ENCODE measurements at regions not wholly inside any gene's neighbourhood (a gene's known extent, or its start where the extent isn't known, plus 50 kb on each side); places are given as distances from the start of the nearest gene placed in this dataset.

- DNase-seq: peak; percentile 38
- no peaks in the 10 kb centered on the region for H3K36me3 ChIP-seq (replicated peaks; ENCODE audit: control insufficient read depth, insufficient read depth, low read length)
- no peak overlapping the region for H3K4me3 ChIP-seq (ENCODE audit: insufficient read depth, low read depth, low read length)
- H3K27me3 ChIP-seq (ENCODE audit: control insufficient read depth, insufficient read depth, low read length): peaks cover 9% of the 10 kb centered on the region
Measured at GRCh38 chr5:120852222-120852860, 388.2 kb downstream of the PRR16 start.

DNA sequence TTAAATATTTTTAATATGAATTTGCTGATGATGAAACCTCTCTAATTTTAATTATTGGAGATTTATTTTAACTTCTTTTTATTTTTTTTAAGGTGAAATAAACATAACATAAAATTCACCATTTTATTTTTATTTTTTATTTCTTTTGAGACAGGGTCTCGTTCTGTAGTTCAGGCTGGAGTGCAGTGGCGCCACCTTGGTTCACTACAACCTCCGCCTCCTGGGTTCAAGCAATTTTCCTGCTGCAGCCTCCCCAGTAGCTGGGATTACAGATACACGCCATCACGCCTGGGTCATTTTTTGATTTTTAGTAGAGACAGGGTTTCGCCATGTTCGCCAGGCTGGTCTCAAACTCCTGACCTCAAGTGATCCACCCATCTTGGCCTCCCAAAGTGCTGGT, 402.9 kb downstream of the PRR16 start:
- H3K36me3 ChIP-seq (replicated peaks; ENCODE audit: control insufficient read depth, insufficient read depth, low read length): no peaks in the 10 kb centered on the region
- H3K27me3 ChIP-seq (ENCODE audit: control insufficient read depth, insufficient read depth, low read length): no peaks in the 10 kb centered on the region
- DNase-seq: no peak
- H3K4me3 ChIP-seq (ENCODE audit: insufficient read depth, low read depth, low read length): no peak overlapping the region

DNA sequence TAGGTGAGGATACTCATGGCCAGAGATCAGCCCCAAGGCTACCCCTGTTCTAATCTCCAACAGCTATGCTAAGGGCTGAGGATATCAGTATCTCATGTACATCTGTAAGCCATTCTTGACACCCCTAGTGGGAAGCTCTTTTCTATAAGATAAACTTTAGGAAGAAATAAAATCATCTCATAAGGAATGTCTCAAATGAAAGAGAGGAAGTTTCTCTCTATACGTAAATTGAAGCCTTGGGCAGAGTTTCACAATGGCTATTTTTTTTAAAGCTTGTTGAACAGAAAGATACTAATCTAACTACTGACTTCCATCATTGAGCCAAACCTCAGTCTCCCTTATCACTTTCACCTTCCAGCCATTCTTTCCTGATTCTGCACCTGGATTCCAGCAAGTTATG, 405.7 kb downstream of the PRR16 start:
- Histone ChIP-seq H3K4me3 (ENCODE audit: insufficient read depth, low read depth, low read length) (no peak overlapping the region), H3K27me3 (ENCODE audit: control insufficient read depth, insufficient read depth, low read length) (no peaks in the 10 kb centered on the region), H3K36me3 (replicated peaks; ENCODE audit: control insufficient read depth, insufficient read depth, low read length) (no peaks in the 10 kb centered on the region)
- DNase-seq: no peak

DNA sequence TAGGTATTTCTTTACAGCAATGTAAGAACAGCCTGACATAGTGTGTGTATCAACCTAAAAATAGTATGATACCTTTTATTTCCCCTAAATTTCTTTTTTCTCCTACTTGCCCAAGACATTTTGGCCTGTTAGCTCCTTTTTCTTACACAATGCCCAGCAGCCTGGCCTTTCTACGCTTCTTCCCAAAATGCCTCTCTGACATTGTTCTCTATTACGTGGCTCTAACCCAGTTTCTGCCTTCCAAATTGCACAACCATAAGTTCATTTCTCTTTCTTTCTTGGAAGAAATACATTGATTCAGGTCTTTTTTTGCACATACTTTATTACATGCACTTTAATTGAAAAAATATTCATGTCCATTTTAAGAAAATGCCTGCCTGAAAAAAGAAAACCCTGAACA, 408.2 kb downstream of the PRR16 start:
- Histone ChIP-seq H3K4me3 (ENCODE audit: insufficient read depth, low read depth, low read length) (no peak overlapping the region), H3K27me3 (ENCODE audit: control insufficient read depth, insufficient read depth, low read length) (no peaks in the 10 kb centered on the region), H3K36me3 (replicated peaks; ENCODE audit: control insufficient read depth, insufficient read depth, low read length) (no peaks in the 10 kb centered on the region)
- DNase-seq: no peak

DNA sequence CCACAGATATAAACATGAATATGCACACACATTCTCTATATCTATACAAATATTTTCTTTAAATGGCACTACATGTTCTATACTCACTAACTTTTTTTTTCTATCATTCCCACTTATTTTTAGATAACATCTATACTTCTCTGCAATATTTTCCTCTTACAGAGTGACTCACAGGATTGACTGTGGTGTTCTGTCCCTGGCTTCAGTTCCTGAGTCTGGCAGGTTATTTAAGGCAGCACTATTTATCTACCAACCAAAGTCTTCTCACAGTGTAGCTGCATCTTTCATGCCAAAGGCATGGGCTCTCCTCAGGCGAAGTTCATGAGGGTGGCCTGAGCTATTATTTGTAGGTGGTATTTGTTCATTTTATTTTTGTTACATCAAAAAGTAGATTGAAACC, 409.0 kb downstream of the PRR16 start:
- H3K4me3 ChIP-seq (ENCODE audit: insufficient read depth, low read depth, low read length): no peak overlapping the region
- H3K27me3 ChIP-seq (ENCODE audit: control insufficient read depth, insufficient read depth, low read length): no peaks in the 10 kb centered on the region
- H3K36me3 ChIP-seq (replicated peaks; ENCODE audit: control insufficient read depth, insufficient read depth, low read length): no peaks in the 10 kb centered on the region
- DNase-seq: no peak

GRCh38 chr5:120874081-120874862, 410.2 kb downstream of the PRR16 start:
- Histone ChIP-seq H3K27me3 (ENCODE audit: control insufficient read depth, insufficient read depth, low read length) (no peaks in the 10 kb centered on the region), H3K4me3 (ENCODE audit: insufficient read depth, low read depth, low read length) (no peak overlapping the region), H3K36me3 (replicated peaks; ENCODE audit: control insufficient read depth, insufficient read depth, low read length) (no peaks in the 10 kb centered on the region)
- no peak for DNase-seq

DNA sequence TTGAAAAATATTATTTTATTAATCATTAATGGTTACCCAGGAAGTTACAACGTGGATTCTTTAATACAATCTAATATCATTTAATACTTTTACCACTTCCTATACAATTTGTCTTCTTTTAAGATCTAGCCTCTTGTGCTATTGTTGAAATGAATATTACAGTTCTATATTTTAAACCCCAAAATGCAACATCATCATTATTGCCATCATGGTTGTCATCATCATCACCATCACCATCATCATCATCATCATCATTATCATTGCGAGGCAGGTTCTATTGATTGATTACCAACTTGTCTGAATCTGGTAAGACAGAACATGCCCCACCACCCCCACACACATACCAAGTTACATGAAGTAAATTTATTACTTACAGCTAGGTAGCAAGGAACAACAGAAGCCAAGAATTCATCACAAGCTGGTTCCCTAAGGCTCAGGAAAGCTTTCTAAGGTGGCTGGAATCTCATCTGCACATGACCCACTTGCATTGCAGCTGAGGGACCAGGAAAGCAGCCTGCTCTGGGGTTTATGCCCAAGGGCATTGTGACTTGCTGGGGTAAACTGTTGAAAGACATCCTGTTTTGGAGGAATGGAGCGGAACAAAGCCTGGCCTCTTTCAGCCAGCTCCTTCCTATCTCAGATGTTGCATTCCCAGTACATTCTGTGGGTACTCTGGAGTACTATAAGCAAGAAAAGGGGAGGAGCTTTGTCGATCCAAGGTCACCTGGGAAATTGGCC, 418.1 kb downstream of the PRR16 start:
- no peak overlapping the region for H3K4me3 ChIP-seq (ENCODE audit: insufficient read depth, low read depth, low read length)
- no peaks in the 10 kb centered on the region for H3K27me3 ChIP-seq (ENCODE audit: control insufficient read depth, insufficient read depth, low read length)
- DNase-seq: no peak
- no peaks in the 10 kb centered on the region for H3K36me3 ChIP-seq (replicated peaks; ENCODE audit: control insufficient read depth, insufficient read depth, low read length)

DNA sequence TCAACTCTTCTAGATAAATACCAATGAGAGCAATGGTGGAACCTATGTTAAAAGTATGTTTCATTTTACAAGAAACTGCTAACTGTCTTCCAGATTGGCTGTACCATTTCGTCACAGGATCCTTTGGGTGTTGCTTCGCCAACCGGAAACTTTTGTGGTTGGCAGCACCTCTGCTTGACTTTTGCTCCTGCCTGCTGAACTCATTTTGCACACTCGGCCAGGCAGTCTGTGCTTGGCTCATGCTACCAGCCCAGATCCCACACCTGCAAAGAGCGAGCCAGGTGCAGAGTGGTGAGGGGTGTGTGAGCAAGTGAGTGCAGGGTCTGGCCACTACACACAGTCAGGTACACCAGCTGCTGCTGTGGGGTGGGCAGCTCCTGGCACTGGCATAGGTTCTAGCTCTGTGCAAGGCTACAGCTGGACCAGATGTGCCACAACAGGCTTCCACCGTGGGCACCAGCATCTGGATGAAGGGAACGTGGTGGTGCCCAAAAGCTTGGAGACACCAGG, 422.3 kb downstream of the PRR16 start:
- no peak for DNase-seq
- Histone ChIP-seq H3K36me3 (replicated peaks; ENCODE audit: control insufficient read depth, insufficient read depth, low read length) (no peaks in the 10 kb centered on the region), H3K27me3 (ENCODE audit: control insufficient read depth, insufficient read depth, low read length) (no peaks in the 10 kb centered on the region), H3K4me3 (ENCODE audit: insufficient read depth, low read depth, low read length) (no peak overlapping the region)

DNA sequence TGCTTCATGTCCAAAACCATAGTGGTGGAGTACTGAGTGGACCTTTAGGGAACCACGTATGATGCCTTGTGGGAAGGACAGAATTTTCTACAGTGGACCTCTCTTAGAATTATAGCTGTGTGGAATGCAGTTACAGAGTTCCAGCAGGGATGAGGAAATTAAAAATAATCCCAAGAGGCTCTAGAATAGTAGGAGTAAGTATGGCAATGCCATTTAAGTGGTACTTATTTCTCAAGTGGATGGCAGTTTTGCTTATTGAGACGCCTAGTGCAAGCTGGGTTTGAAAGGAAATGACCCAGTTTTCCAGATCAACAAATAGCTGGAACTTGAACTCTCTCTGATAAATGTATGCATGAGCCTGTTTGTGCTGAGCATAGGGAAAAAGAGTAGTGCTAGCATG, 431.6 kb downstream of the PRR16 start:
- Histone ChIP-seq H3K36me3 (replicated peaks; ENCODE audit: control insufficient read depth, insufficient read depth, low read length) (no peaks in the 10 kb centered on the region), H3K4me3 (ENCODE audit: insufficient read depth, low read depth, low read length) (no peak overlapping the region), H3K27me3 (ENCODE audit: control insufficient read depth, insufficient read depth, low read length) (no peaks in the 10 kb centered on the region)
- no peak for DNase-seq

DNA sequence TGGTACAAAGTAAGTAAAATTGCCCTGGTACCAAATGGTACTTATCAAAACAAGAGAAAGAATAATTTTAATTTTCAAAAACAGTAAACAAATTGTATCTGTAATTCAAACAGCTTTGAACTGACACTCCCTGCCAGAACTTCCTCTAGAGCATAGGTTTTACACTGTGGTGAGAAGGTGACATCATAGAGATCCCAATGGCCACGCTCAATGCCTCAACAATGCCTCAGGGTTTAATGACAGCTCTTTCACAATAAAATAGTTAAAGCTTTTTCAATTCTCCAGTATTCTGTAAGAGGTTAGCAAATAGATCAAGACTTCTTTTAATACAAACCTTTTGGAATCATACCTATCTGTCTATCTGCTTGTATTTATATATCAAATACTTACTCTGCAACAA, 437.1 kb downstream of the PRR16 start:
- Histone ChIP-seq H3K4me3 (ENCODE audit: insufficient read depth, low read depth, low read length) (no peak overlapping the region), H3K27me3 (ENCODE audit: control insufficient read depth, insufficient read depth, low read length) (no peaks in the 10 kb centered on the region), H3K36me3 (replicated peaks; ENCODE audit: control insufficient read depth, insufficient read depth, low read length) (no peaks in the 10 kb centered on the region)
- no peak for DNase-seq

- Histone ChIP-seq H3K4me3 (ENCODE audit: insufficient read depth, low read depth, low read length) (no peak overlapping the region), H3K27me3 (ENCODE audit: control insufficient read depth, insufficient read depth, low read length) (no peaks in the 10 kb centered on the region), H3K36me3 (replicated peaks; ENCODE audit: control insufficient read depth, insufficient read depth, low read length) (no peaks in the 10 kb centered on the region)
- no peak for DNase-seq
Measured at GRCh38 chr5:120907953-120908352, 443.9 kb downstream of the PRR16 start.

DNA sequence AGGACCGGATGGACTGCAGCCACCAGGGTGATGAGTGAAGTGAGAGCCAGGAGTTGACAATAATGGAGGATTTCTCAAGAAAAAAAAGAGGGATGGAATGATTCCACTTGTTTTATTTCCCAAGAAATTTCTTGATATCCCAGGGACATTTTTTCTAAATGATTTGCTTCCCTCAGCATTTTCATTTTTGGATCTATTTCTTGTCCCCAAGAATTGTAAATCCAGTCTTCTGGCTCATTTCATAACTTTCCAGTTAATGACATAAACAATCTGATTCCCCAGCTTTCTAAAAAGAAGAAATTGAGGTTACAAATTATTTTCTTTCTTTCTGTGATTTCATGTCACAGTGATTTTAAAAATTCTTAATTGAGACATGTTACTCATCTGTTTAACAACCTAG, 446.5 kb downstream of the PRR16 start:
- Histone ChIP-seq H3K27me3 (ENCODE audit: control insufficient read depth, insufficient read depth, low read length) (no peaks in the 10 kb centered on the region), H3K4me3 (ENCODE audit: insufficient read depth, low read depth, low read length) (no peak overlapping the region)
- no peak for DNase-seq

GRCh38 chr5:120913396-120913795, 449.3 kb downstream of the PRR16 start:
- Histone ChIP-seq H3K27me3 (ENCODE audit: control insufficient read depth, insufficient read depth, low read length) (no peaks in the 10 kb centered on the region), H3K36me3 (replicated peaks; ENCODE audit: control insufficient read depth, insufficient read depth, low read length) (no peaks in the 10 kb centered on the region), H3K4me3 (ENCODE audit: insufficient read depth, low read depth, low read length) (no peak overlapping the region)
- no peak for DNase-seq

More for the DNA sequence above, 446.5 kb downstream of the PRR16 start:
- H3K36me3 ChIP-seq (replicated peaks; ENCODE audit: control insufficient read depth, insufficient read depth, low read length): no peaks in the 10 kb centered on the region

GRCh38 chr5:120917214-120917758, 453.2 kb downstream of the PRR16 start:
- no peaks in the 10 kb centered on the region for H3K27me3 ChIP-seq (ENCODE audit: control insufficient read depth, insufficient read depth, low read length)
- no peak overlapping the region for H3K4me3 ChIP-seq (ENCODE audit: insufficient read depth, low read depth, low read length)
- no peak for DNase-seq
- no peaks in the 10 kb centered on the region for H3K36me3 ChIP-seq (replicated peaks; ENCODE audit: control insufficient read depth, insufficient read depth, low read length)
